ENCODE measurements at regions not wholly inside any gene's neighbourhood (a gene's known extent, or its start where the extent isn't known, plus 50 kb on each side); places are given as distances from the start of the nearest gene placed in this dataset.
"Not testable (repeated sequence)": the region's sequence is repeated elsewhere in the genome, so short reads cannot be mapped to it uniquely, and the experiment has no call there.

DNA sequence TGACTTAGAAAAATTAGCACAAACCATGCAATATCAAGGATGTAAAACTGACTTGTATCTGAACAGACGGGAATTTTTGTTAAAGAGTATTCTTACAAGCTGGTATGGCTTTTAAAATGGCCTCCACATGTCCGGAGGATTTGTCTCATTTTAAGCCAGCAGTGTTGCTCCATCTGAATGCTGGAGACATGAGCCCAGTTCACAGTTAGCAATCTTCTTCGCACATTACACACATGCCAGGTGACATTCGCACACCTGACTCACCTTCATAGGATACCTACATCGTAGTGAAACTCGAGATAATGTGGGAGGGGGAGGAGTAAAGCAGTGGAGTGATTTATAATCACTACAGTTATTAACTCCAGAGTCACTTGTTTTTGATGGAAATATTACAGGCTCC lies 231.8 kb upstream of the RBBP8 start:
- intact Hi-C loops (cut with micrococcal nuclease), result no loop called here
- Mint-ChIP-seq H3K27me3 (ENCODE audit: insufficient read depth) (no peaks in the 10 kb centered on the region), H3K4me3 (no peak overlapping the region)

DNA sequence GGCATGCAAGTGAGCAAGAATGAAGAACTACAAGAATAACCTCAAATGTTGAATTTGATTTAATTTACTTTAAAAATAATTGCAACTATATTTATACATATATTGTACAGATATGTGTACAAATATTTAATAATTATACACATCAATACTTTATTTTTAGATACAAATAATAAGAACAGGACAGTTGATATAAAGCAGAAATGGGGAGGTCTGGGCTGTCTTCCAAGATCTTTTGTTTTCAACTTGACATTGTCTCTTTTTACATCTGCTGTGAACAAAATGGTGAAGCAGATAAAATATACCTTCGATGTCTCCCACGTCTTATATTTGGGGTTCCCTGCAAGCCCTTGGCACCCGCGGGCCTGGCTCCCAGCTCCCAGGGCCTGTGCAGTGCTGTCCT lies 231.3 kb upstream of the RBBP8 start:
- Mint-ChIP-seq H3K9me3 (no peaks in the 10 kb centered on the region), H3K4me3 (no peak overlapping the region), H3K27ac (no peak overlapping the region), H3K4me1 (ENCODE audit: low read depth) (no peaks in the 10 kb centered on the region), H3K36me3 (ENCODE audit: low read depth) (no peaks in the 10 kb centered on the region), H3K27me3 (ENCODE audit: insufficient read depth) (no peaks in the 10 kb centered on the region)
- intact Hi-C loops (cut with micrococcal nuclease), result no loop called here
- no peak for DNase-seq (ENCODE audit: low spot score)

More for the DNA sequence above, 231.8 kb upstream of the RBBP8 start:
- Mint-ChIP-seq H3K27ac (no peak overlapping the region), H3K4me1 (ENCODE audit: low read depth) (no peaks in the 10 kb centered on the region), H3K36me3 (ENCODE audit: low read depth) (no peaks in the 10 kb centered on the region), H3K9me3 (no peaks in the 10 kb centered on the region)
- DNase-seq (ENCODE audit: low spot score), result no peak

DNA sequence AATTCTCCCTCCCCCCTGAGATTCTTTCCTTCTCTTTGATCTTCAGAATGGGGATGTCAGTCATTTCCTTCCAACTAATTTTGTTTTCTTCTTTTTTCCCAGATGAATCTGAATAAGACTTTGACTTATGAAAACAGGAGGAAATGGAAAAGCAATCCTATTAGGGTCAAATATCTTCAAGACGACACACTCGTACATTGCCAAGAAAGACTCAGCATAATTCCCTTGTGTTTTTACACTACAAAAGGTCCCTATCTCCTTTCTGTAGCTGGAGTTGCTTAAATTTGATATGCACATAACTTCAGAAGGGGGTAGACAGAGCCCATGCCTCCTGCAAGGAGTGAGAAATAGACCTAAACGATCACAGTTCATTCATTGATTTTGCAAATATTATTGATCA lies 230.3 kb upstream of the RBBP8 start:
- intact Hi-C loops (cut with micrococcal nuclease), result no loop called here
- no peaks in the 10 kb centered on the region for H3K27me3 Mint-ChIP-seq (ENCODE audit: insufficient read depth)
- DNase-seq (ENCODE audit: low spot score), result no peak
- H3K4me3 Mint-ChIP-seq, result no peak overlapping the region
- H3K27ac Mint-ChIP-seq, result no peak overlapping the region
- H3K9me3 Mint-ChIP-seq, result no peaks in the 10 kb centered on the region
- no peaks in the 10 kb centered on the region for H3K36me3 Mint-ChIP-seq (ENCODE audit: low read depth)
- H3K4me1 Mint-ChIP-seq (ENCODE audit: low read depth), result no peaks in the 10 kb centered on the region

DNA sequence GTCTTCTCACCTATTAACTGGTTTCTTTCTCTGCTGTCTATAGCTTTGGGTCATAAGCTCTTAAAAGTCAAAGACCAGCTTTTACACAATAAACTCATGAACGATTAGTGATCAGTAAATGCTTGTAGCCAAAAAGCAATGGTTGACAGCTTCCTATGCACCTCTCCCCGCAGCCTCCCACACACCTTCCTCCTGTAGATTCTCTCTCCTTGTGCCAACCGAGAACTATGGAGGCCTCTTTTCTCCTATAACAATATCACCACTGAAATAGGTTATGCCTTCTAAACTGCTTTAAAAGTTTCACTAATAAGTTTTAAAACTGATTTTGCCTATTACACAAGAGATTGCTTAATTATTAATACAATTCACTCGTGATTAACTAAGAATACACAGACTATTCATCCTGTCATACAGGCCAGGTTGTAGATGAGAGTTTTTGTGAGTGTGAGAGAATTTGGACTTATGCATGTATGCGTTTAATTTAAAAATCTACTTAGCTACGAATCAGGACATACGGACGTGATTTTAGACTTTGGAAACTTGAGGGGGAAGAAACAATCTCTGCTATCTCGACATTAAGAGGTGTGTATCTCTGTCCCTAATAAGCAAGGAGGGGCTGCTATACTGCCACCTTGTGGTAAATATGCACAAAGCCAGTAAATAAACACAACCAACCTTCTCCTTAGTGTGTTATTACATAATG lies 229.1 kb upstream of the RBBP8 start:
- Mint-ChIP-seq H3K27ac (no peak overlapping the region), H3K27me3 (ENCODE audit: insufficient read depth) (no peaks in the 10 kb centered on the region), H3K9me3 (no peaks in the 10 kb centered on the region), H3K4me3 (no peak overlapping the region), H3K36me3 (ENCODE audit: low read depth) (no peaks in the 10 kb centered on the region), H3K4me1 (ENCODE audit: low read depth) (no peaks in the 10 kb centered on the region)
- DNase-seq (ENCODE audit: low spot score), result no peak
- intact Hi-C loops (cut with micrococcal nuclease), result no loop called here

DNA sequence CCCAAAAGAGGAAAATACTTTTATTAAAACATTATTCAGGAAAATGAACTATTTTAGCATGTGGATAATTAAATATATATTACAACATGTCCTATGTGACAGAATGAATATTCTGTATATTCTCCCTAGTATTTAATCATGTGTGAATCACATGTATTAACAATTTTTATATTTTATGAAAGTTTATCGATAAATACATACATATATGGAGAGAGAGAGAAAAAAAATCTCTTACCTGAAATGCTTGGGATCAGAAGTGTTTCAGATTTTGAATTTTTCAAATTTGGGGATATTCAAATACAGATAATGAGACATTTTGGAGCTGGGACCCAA lies 228.6 kb upstream of the RBBP8 start:
- H3K36me3 Mint-ChIP-seq (ENCODE audit: low read depth), result no peaks in the 10 kb centered on the region
- intact Hi-C loops (cut with micrococcal nuclease), result no loop called here
- DNase-seq (ENCODE audit: low spot score), result no peak
- no peak overlapping the region for H3K4me3 Mint-ChIP-seq
- H3K27ac Mint-ChIP-seq, result no peak overlapping the region
- no peaks in the 10 kb centered on the region for H3K9me3 Mint-ChIP-seq
- no peaks in the 10 kb centered on the region for H3K4me1 Mint-ChIP-seq (ENCODE audit: low read depth)
- no peaks in the 10 kb centered on the region for H3K27me3 Mint-ChIP-seq (ENCODE audit: insufficient read depth)

DNA sequence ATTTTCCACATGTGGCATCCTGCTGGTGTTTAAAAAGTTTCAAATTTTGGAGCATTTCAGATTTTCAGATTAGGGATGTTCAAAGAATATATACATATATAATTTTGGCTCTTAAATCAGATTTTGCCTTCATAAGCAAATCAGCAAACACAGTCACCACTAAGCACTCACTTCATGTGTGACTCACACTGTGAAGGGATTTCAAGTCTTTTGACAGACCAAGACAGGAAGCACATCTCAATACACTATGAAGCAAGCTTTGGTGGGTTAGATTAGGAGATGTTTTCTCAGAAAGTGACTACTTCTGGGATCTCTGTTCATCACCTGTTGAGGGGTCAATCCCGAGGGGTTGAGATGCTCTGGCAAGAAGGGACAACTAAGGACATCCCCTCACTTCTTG lies 227.8 kb upstream of the RBBP8 start:
- Mint-ChIP-seq H3K27ac (no peak overlapping the region), H3K27me3 (ENCODE audit: insufficient read depth) (no peaks in the 10 kb centered on the region), H3K36me3 (ENCODE audit: low read depth) (no peaks in the 10 kb centered on the region), H3K9me3 (no peaks in the 10 kb centered on the region), H3K4me1 (ENCODE audit: low read depth) (no peaks in the 10 kb centered on the region), H3K4me3 (no peak overlapping the region)
- no peak for DNase-seq (ENCODE audit: low spot score)
- intact Hi-C loops (cut with micrococcal nuclease), result no loop called here

DNA sequence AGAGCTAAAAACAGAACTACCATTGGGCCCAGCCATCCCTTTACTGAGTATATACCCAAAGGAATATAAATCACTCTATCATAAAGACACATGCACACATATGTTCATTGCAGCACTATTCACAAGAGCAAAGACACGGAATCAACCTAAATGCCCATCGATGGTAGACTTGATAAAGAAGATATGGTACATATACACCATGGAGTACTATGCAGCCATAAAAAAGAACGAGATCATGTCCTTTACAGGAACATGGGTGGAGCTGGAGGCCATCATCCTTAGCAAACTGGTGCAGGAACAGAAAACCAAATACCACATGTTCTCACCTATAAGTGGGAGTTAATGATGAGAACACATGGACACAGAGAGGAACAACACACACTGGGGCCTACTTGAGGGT lies 227.1 kb upstream of the RBBP8 start:
- H3K4me3 Mint-ChIP-seq; H3K4me1 Mint-ChIP-seq (ENCODE audit: low read depth); intact Hi-C loops (cut with micrococcal nuclease): not testable (repeated sequence)

DNA sequence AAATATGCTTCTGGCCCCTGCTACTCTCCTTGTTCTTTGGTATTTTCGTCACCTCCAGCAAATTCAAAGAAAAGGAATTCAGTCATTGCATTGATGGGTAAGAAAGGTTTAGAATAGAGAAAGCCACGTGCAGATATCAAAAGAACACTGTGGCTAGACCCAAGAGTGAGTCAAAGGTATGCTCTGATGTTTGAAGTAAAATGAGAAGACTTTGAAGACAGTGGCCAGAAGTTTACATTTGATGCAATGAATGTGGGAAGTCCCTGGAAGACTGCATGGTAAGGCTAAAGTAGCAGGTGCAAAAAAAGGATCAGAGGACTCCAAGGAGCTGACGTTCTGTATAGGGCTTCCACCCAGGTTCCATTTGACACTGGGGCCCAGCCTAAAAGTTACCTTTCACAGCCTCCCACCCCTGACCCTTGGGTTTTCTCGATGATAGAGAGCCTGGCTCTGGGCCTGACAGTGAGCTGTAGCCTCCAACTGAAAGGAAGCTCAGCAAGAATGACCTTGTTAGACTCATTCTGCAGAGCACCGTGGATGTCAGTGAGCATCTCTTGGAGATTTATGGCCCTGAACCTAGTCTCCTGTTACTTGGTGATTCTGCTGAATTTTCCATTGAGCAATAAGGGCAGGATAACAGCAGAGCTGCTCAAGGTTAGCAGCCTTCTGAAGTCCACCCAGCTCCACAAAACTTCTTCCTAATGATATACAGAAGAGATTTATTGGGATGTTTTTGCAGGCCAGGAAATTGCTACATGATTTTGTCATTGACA lies 223.7 kb upstream of the RBBP8 start:
- intact Hi-C loops (cut with micrococcal nuclease), result no loop called here
- H3K27ac Mint-ChIP-seq, result no peak overlapping the region
- H3K4me1 Mint-ChIP-seq (ENCODE audit: low read depth), result no peaks in the 10 kb centered on the region
- no peaks in the 10 kb centered on the region for H3K27me3 Mint-ChIP-seq (ENCODE audit: insufficient read depth)
- no peaks in the 10 kb centered on the region for H3K36me3 Mint-ChIP-seq (ENCODE audit: low read depth)
- no peaks in the 10 kb centered on the region for H3K9me3 Mint-ChIP-seq
- H3K4me3 Mint-ChIP-seq, result no peak overlapping the region
- DNase-seq (ENCODE audit: low spot score), result no peak

More for the DNA sequence above, 227.1 kb upstream of the RBBP8 start:
- H3K27ac Mint-ChIP-seq; H3K9me3 Mint-ChIP-seq; H3K36me3 Mint-ChIP-seq (ENCODE audit: low read depth); DNase-seq (ENCODE audit: low spot score); H3K27me3 Mint-ChIP-seq (ENCODE audit: insufficient read depth): not testable (repeated sequence)

DNA sequence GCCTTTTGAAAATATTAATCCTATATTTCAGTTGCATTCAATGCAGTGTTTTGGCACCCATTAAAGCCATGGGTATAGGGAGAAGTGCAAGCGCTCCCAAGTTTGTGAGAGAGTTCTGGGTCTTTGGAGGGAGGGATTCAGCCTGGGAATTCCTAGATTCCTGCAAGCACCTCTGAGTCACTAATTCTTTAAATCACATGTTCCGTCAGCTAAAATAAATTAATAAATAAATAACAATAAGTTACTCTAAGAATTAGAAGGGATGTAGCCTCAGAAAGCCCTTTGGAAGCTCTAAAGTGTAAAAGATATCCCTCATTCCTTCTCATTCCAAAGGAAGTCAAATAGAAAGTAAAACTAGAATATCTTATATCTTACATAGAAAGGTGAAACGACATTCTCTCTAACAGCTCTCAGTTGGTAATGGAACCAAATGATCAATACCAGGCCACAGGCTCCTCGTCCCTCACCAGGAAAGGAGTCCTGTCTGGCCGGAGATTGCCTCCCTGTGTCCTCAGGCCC lies 222.4 kb upstream of the RBBP8 start:
- DNase-seq (ENCODE audit: low spot score), result no peak
- no peak overlapping the region for H3K4me3 Mint-ChIP-seq
- H3K4me1 Mint-ChIP-seq (ENCODE audit: low read depth), result no peaks in the 10 kb centered on the region
- no peaks in the 10 kb centered on the region for H3K27me3 Mint-ChIP-seq (ENCODE audit: insufficient read depth)
- no peak overlapping the region for H3K27ac Mint-ChIP-seq
- intact Hi-C loops (cut with micrococcal nuclease), result no loop called here
- no peaks in the 10 kb centered on the region for H3K9me3 Mint-ChIP-seq
- no peaks in the 10 kb centered on the region for H3K36me3 Mint-ChIP-seq (ENCODE audit: low read depth)

DNA sequence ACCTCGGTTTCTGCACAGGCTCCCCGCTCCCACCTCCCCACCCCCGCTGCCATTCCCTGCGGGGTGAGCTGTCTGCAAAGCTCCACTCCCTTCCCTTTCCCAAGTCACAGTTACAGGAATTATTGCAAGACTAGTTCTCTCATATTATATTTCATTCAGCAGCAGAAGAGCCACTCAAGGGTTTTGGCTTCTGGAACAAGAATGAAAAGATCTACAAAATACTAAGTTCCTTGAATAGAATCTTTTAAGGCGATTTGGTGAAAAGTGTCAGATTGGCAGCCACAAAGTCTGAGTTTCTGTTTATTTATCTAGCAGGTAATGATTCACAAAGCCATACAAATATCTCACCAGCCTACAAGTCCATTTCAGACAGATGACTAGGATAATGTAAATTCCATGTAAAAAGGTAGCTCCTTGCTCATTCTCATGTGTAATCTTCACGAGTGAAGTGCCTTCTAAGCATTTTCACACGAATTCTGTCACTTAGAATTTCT lies 221.9 kb upstream of the RBBP8 start:
- Mint-ChIP-seq H3K4me3 (no peak overlapping the region), H3K36me3 (ENCODE audit: low read depth) (no peaks in the 10 kb centered on the region), H3K4me1 (ENCODE audit: low read depth) (no peaks in the 10 kb centered on the region), H3K27ac (no peak overlapping the region), H3K27me3 (ENCODE audit: insufficient read depth) (no peaks in the 10 kb centered on the region), H3K9me3 (no peaks in the 10 kb centered on the region)
- no peak for DNase-seq (ENCODE audit: low spot score)
- intact Hi-C loops (cut with micrococcal nuclease), result no loop called here

DNA sequence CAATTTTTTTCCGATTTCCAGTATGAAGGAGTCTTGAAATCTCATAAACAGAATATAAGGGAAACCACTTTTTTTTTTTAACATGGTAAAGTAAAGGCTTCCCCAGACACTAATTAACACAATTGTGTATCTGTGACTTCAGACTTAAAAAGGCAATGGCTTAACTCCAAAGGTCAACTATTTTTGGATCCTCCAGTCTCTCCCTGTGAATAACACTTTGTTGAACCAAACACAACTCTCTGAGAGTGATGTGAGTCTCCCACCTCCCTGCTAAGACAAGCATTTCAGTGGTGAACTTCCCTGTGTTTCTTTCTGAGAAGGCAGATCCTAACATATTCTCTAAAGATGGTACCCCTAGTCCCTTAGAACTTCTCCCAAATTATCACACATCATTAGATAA lies 219.6 kb upstream of the RBBP8 start:
- H3K36me3 Mint-ChIP-seq (ENCODE audit: low read depth), result no peaks in the 10 kb centered on the region
- H3K27ac Mint-ChIP-seq, result no peak overlapping the region
- peaks cover under 1% of the 10 kb centered on the region for H3K27me3 Mint-ChIP-seq (ENCODE audit: insufficient read depth)
- H3K4me1 Mint-ChIP-seq (ENCODE audit: low read depth), result no peaks in the 10 kb centered on the region
- no peak for DNase-seq (ENCODE audit: low spot score)
- H3K4me3 Mint-ChIP-seq, result no peak overlapping the region
- intact Hi-C loops (cut with micrococcal nuclease), result no loop called here
- H3K9me3 Mint-ChIP-seq, result no peaks in the 10 kb centered on the region

DNA sequence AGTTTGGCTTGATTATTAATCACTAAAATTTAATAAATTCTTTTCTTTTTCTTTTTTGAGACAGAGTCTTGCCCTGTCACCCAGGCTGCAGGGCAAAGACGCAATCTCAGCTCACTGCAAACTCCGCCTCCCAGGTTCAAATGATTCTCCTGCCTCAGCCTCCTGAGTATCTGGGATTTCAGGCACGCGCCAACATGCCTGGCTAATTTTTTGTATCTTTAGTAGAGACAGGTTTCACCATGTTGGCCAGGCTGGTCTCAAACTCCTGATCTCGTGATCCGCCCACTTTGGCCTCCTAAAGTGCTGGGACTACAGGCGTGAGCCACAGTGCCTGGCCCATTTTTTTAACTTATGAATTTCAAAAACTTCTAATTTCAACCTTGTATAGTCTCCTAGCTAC lies 215.6 kb upstream of the RBBP8 start:
- H3K9me3 Mint-ChIP-seq; H3K27ac Mint-ChIP-seq; H3K36me3 Mint-ChIP-seq (ENCODE audit: low read depth); DNase-seq (ENCODE audit: low spot score); H3K4me3 Mint-ChIP-seq; intact Hi-C loops (cut with micrococcal nuclease); H3K4me1 Mint-ChIP-seq (ENCODE audit: low read depth); H3K27me3 Mint-ChIP-seq (ENCODE audit: insufficient read depth): not testable (repeated sequence)

DNA sequence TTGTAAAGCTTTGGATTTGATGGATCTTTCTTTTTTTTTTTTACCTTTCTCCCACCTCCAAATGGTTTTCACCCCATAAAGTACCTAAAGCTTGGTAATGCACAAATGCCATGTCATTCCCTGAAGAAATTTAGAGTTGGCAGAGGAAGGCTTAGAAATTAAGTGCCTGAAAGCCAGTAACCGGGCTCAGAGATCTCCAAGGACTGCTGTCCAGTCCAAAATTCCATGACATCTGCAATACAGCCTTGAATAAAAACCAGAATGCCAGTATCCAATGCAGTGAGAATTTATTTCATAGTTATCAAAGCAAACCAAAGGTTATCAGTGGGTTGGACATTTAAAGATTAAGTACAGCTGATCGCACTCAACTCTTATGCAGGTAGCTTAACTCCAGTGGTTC lies 209.9 kb upstream of the RBBP8 start:
- no peak for DNase-seq (ENCODE audit: low spot score)
- Mint-ChIP-seq H3K36me3 (ENCODE audit: low read depth) (no peaks in the 10 kb centered on the region), H3K4me1 (ENCODE audit: low read depth) (no peaks in the 10 kb centered on the region), H3K27ac (no peak overlapping the region), H3K9me3 (no peaks in the 10 kb centered on the region), H3K27me3 (ENCODE audit: insufficient read depth) (peaks cover 2% of the 10 kb centered on the region), H3K4me3 (no peak overlapping the region)
- intact Hi-C loops (cut with micrococcal nuclease), result no loop called here

All from activated T-helper 1 cell treated with anti-CD3 and anti-CD28 coated beads, Interleukin-12 subunit alpha, Interleukin-12 subunit beta, Interleukin-2, Interleukin-4 antibody, amounts not matched to agents 30 ng/mL and 10 ng/mL and 1 ng/mL, durations not matched to agents 14 hours and 24 hours and 36 hours (primary cell).